K562 (cell line): ENCODE measurements at regions not wholly inside any gene's neighbourhood (a gene's known extent, or its start where the extent isn't known, plus 50 kb on each side); places are given as distances from the start of the nearest gene placed in this dataset.

Source experiments
- ATAC-seq: fragments of 200-7000 bp; cut with Tn5 transposase; 3 replicates; pipeline ENCODE4 v1.9.1; 2020; ENCODE audit warnings: moderate library complexity
- BruUV-seq: library from RNA; stranded (reverse); fragments of 400-500 nt; replicated peaks from 2 replicates; lab custom pipeline; 2021; lab: Mats Ljungman, UMichigan
- CTCF ChIA-PET: fragments of 300-600 bp; formaldehyde crosslinking; extraction: SDS; loops from one replicate; lab custom pipeline; 2021; ENCODE audit warnings: low intra/inter-chr PET ratio; lab: Yijun Ruan, JAX
- POLR2A ChIA-PET: fragments of 300-600, 350-650 bp; sonication (Branson Sonifier 250); formaldehyde crosslinking; extraction: SDS; loops from one replicate; lab custom pipeline; 2021; ENCODE audit warnings: antibody characterized with exemption, inconsistent platforms; lab: Yijun Ruan, JAX
- DNase-seq, 4 experiments: peaks; one replicate each; pipeline versions ENCODE4 v3.0.0 to v3.0.0-alpha.2; 2011 to 2018; ENCODE audit warnings: low spot score in 3 of 4, mixed read lengths in 3 of 4; ENCODE audit errors: extremely low read depth in 1 of 4
- FAIRE-seq: peaks from 2 replicates; lab custom pipeline; 2011; peaks lifted over from hg19 to GRCh38; lab: Jason Lieb, UNC
- H2AFZ ChIP-seq: 2 replicates; pipeline ENCODE4 v1.6.0; 2011; ENCODE audit warnings: low read depth, low read length, control low read depth, inconsistent platforms
- H3K27ac ChIP-seq: fragments of 200-600 bp; 3 replicates; pipeline ENCODE4 v1.8.0; 2011; ENCODE audit warnings: low read depth, mild to moderate bottlenecking, control low read depth, inconsistent platforms, low read length, moderate library complexity, mixed read lengths; ENCODE audit errors: extremely low read depth
- H3K27me3 ChIP-seq, 2 experiments: fragments of 300-600 bp in 1 of 2; 2 replicates in 1 of 2; 3 replicates in 1 of 2; pipeline versions ENCODE4 v1.6.0 to v1.8.0; 2011; ENCODE audit warnings: inconsistent platforms in 2 of 2, low read length in 2 of 2, mild to moderate bottlenecking in 1 of 2, mixed read lengths in 1 of 2, moderate library complexity in 1 of 2; ENCODE audit not compliant: control insufficient read depth in 2 of 2, insufficient read depth in 2 of 2
- H3K36me3 ChIP-seq: fragments of 300-600 bp; 3 replicates; pipeline ENCODE4 v1.8.0; 2011; ENCODE audit warnings: mild to moderate bottlenecking, low read length, inconsistent platforms; ENCODE audit not compliant: control insufficient read depth, insufficient read depth
- H3K4me1 ChIP-seq, 2 experiments: fragments of 200-600 bp in 1 of 2; replicated peaks in 1 of 2; 2 replicates in 1 of 2; 3 replicates in 1 of 2; pipeline versions ENCODE4 v1.5.1 to v1.8.0; 2011; ENCODE audit warnings: inconsistent platforms in 2 of 2, low read length in 2 of 2, mild to moderate bottlenecking in 1 of 2, mixed read lengths in 1 of 2, moderate library complexity in 1 of 2; ENCODE audit not compliant: control insufficient read depth in 2 of 2, insufficient read depth in 2 of 2
- H3K4me2 ChIP-seq: 2 replicates; pipeline ENCODE4 v1.6.1; 2011; ENCODE audit warnings: low read length, control low read depth, inconsistent platforms, mixed read lengths; ENCODE audit not compliant: insufficient read depth
- H3K4me3 ChIP-seq: fragments of 200-600 bp; sonication (generic), shearing (Covaris generic); 2 replicates; pipeline ENCODE4 v1.5.1; 2016; ENCODE audit warnings: control low read depth, inconsistent platforms
- H3K79me2 ChIP-seq: fragments of 200-600 bp; 3 replicates; pipeline ENCODE4 v1.8.0; 2011; ENCODE audit warnings: low read length, inconsistent platforms; ENCODE audit not compliant: control insufficient read depth, insufficient read depth
- H3K9ac ChIP-seq, 2 experiments: 2 replicates each; pipeline versions ENCODE4 v1.6.0 to v1.6.1; 2011; ENCODE audit warnings: low read depth in 2 of 2, low read length in 2 of 2, control low read depth in 1 of 2, inconsistent platforms in 1 of 2, mild to moderate bottlenecking in 1 of 2, mixed read lengths in 1 of 2; ENCODE audit not compliant: insufficient read depth in 1 of 2
- H3K9me1 ChIP-seq: one replicate; pipeline ENCODE4 v1.6.0; 2011; ENCODE audit warnings: inconsistent platforms, mild to moderate bottlenecking, low read length, moderate library complexity; ENCODE audit not compliant: control insufficient read depth, insufficient read depth
- H3K9me3 ChIP-seq: replicated peaks from 2 replicates; pipeline ENCODE4 v1.5.1; 2011; ENCODE audit warnings: low read depth, low read length, inconsistent platforms; ENCODE audit not compliant: control insufficient read depth, insufficient read depth
- H4K20me1 ChIP-seq: replicated peaks from 2 replicates; pipeline ENCODE4 v1.6.1; 2011; ENCODE audit warnings: low read length, inconsistent platforms, mixed read lengths; ENCODE audit not compliant: control insufficient read depth, insufficient read depth
- CREM ChIP-seq: IDR thresholded peaks from 2 replicates; pipeline ENCODE4 v1.6.1; 2014; ENCODE audit warnings: antibody characterized with exemption, low read depth
- JUND ChIP-seq, 2 experiments: IDR thresholded peaks; 2 replicates in 1 of 2; 3 replicates in 1 of 2; pipeline ENCODE4 v1.6.1; 2011; ENCODE audit warnings: borderline replicate concordance in 2 of 2, low read depth in 2 of 2, low read length in 2 of 2, improper control_type of control experiment in 1 of 2, missing biosample characterization in 1 of 2, missing genetic modification characterization in 1 of 2, missing genetic modification reagents in 1 of 2
- MYC ChIP-seq, 2 experiments: fragments of 250-450 bp in 1 of 2; sonication (Bioruptor Pico) in 1 of 2; IDR thresholded peaks; 2 replicates each; pipeline versions ENCODE4 v1.5.1 to v1.6.1; 2012 to 2021; ENCODE audit warnings: low read depth in 2 of 2, borderline replicate concordance in 1 of 2, improper control_type of control experiment in 1 of 2, low read length in 1 of 2, mild to moderate bottlenecking in 1 of 2, moderate library complexity in 1 of 2
- NFYB ChIP-seq: IDR thresholded peaks from 2 replicates; pipeline ENCODE4 v1.6.1; 2011; ENCODE audit warnings: mild to moderate bottlenecking, moderate library complexity; ENCODE audit not compliant: insufficient read length; ENCODE audit errors: extremely low read depth
- PURB ChIP-seq: sonication (generic); formaldehyde crosslinking; IDR thresholded peaks from 2 replicates; pipeline ENCODE4 v1.9.0; 2021; ENCODE audit warnings: low read depth, mild to moderate bottlenecking, missing genetic modification reagents
- RAD51 ChIP-seq: fragments of 450-650 bp; IDR thresholded peaks from 2 replicates; pipeline ENCODE4 v1.7.1; 2016; ENCODE audit warnings: low read depth, mild to moderate bottlenecking, borderline replicate concordance
- WGBS: fragments of 100-300 bp; shearing (Covaris generic); methylation state at CpG from one replicate; pipeline ENCODE4 v1.1.6; 2016; ENCODE audit warnings: low coverage, mixed read lengths; ENCODE audit not compliant: insufficient coverage; ENCODE audit errors: missing lambda C conversion rate; 5-methylcytosine and 5-hydroxymethylcytosine counted together
- in situ Hi-C: fragments of 300-500 bp; cut with MboI; formaldehyde crosslinking; loops from 4 replicates; pipeline ENCODE4 v1.15.0; 2018; ENCODE audit warnings: inconsistent platforms, mixed read lengths
- intact Hi-C: fragments of 100-400 bp; cut with micrococcal nuclease; formaldehyde crosslinking; loops from 2 replicates; pipeline ENCODE4 v1.14.2; 2022
- TF ChIP-seq, protein P1 (sequence below): fragments of 250-450 bp; sonication (Bioruptor Pico); IDR thresholded peaks from 2 replicates; pipeline ENCODE4 v1.8.0; 2021; ENCODE audit warnings: moderate library complexity, mild to moderate bottlenecking, inconsistent platforms
- TF ChIP-seq, protein P2 (sequence below): fragments of 450-650 bp; IDR thresholded peaks from 2 replicates; pipeline ENCODE4 v1.7.0; 2016; ENCODE audit warnings: borderline replicate concordance
- TF ChIP-seq, protein P3 (sequence below): fragments of 450-650 bp; IDR thresholded peaks from 2 replicates; pipeline ENCODE4 v1.6.1; 2018; ENCODE audit warnings: mild to moderate bottlenecking, low read depth; ENCODE audit not compliant: partially characterized antibody

DNA sequence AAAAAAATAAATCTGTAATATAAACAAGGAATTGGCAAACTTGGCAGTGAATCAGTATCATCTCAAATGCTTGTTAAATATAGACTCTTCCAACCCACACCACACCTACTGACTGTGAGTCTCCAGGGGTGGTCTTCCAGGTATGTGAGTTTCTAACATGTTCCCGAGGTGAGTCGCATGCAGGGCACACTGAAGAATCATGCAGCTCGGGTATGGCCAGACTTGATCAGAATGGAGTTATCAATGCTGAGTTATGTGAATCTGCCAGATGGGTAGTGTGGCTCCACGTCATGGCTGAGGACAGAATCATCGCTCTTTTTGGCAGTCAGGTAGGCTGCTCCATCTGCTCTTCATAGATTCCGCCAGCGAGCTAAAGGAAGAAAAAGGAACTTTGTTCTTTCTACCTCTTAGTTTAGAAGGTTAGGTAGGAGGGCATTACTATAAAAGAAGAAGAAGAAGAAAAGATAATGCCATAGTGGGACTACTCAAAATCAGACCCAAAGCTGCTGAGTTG, 1279.7 kb upstream of the ZEB2 start:
- H3K79me2 ChIP-seq: no peaks in the 10 kb centered on the region
- no peak for DNase-seq
- in situ Hi-C loops: no loop called here
- H3K4me2 ChIP-seq: no peak overlapping the region
- H3K9me3 ChIP-seq: no peaks in the 10 kb centered on the region
- no TSS peak for BruUV-seq
- WGBS: 69% methylated on average over 7 of the region's 7 CpGs
- H2AFZ ChIP-seq: peak overlapping the region; percentile 51; the same call in 1 of the 2 replicates
- CTCF ChIA-PET: no interaction called here
- no peaks in the 10 kb centered on the region for H3K9me1 ChIP-seq
- FAIRE-seq: no peak
- no peaks in the 10 kb centered on the region for H3K27me3 ChIP-seq
- no peak overlapping the region for H3K27ac ChIP-seq
- no peak for TF ChIP-seq RAD51
- no peak for TF ChIP-seq NFYB
- TF ChIP-seq CREM: no peak
- no peak for TF ChIP-seq MYC (IDR thresholded peaks at IDR 0.05; ENCODE audit: low read depth, low read length)
- no peak for TF ChIP-seq MYC (CRISPR knock-in tag; IDR thresholded peaks at IDR 0.05; ENCODE audit: borderline replicate concordance, low read depth)
- TF ChIP-seq PURB (CRISPR knock-in tag): no peak
- TF ChIP-seq, protein P1, sequence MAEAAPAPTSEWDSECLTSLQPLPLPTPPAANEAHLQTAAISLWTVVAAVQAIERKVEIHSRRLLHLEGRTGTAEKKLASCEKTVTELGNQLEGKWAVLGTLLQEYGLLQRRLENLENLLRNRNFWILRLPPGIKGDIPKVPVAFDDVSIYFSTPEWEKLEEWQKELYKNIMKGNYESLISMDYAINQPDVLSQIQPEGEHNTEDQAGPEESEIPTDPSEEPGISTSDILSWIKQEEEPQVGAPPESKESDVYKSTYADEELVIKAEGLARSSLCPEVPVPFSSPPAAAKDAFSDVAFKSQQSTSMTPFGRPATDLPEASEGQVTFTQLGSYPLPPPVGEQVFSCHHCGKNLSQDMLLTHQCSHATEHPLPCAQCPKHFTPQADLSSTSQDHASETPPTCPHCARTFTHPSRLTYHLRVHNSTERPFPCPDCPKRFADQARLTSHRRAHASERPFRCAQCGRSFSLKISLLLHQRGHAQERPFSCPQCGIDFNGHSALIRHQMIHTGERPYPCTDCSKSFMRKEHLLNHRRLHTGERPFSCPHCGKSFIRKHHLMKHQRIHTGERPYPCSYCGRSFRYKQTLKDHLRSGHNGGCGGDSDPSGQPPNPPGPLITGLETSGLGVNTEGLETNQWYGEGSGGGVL (CRISPR knock-in tag): no peak
- no peak for TF ChIP-seq JUND (IDR thresholded peaks at IDR 0.05; ENCODE audit: borderline replicate concordance, low read depth, low read length)
- no peak for TF ChIP-seq JUND (tag; IDR thresholded peaks at IDR 0.05; ENCODE audit: borderline replicate concordance, low read depth, low read length)
- TF ChIP-seq, protein P2, sequence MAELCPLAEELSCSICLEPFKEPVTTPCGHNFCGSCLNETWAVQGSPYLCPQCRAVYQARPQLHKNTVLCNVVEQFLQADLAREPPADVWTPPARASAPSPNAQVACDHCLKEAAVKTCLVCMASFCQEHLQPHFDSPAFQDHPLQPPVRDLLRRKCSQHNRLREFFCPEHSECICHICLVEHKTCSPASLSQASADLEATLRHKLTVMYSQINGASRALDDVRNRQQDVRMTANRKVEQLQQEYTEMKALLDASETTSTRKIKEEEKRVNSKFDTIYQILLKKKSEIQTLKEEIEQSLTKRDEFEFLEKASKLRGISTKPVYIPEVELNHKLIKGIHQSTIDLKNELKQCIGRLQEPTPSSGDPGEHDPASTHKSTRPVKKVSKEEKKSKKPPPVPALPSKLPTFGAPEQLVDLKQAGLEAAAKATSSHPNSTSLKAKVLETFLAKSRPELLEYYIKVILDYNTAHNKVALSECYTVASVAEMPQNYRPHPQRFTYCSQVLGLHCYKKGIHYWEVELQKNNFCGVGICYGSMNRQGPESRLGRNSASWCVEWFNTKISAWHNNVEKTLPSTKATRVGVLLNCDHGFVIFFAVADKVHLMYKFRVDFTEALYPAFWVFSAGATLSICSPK: no peak
- TF ChIP-seq, protein P3, sequence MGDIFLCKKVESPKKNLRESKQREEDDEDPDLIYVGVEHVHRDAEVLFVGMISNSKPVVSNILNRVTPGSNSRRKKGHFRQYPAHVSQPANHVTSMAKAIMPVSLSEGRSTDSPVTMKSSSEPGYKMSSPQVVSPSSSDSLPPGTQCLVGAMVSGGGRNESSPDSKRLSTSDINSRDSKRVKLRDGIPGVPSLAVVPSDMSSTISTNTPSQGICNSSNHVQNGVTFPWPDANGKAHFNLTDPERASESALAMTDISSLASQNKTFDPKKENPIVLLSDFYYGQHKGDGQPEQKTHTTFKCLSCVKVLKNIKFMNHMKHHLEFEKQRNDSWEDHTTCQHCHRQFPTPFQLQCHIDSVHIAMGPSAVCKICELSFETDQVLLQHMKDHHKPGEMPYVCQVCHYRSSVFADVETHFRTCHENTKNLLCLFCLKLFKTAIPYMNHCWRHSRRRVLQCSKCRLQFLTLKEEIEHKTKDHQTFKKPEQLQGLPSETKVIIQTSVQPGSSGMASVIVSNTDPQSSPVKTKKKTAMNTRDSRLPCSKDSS: no peak
- intact Hi-C loops: no loop called here
- POLR2A ChIA-PET: interaction anchor here (0.6 to 1.1 kb wide), 2 partner anchors 9 to 160 kb away, joined by 3 read pairs; no protein-coding TSS in a partner anchor
- no peak overlapping the region for H3K4me3 ChIP-seq
- no peaks in the 10 kb centered on the region for H4K20me1 ChIP-seq
- H3K36me3 ChIP-seq: no peaks in the 10 kb centered on the region
- no peak overlapping the region for H3K9ac ChIP-seq
- ATAC-seq: no peak
- H3K4me1 ChIP-seq: no peaks in the 10 kb centered on the region
